Inflammatory macrophage treated with lipopolysaccharide for 1 hour (primary cell): ENCODE measurements at regions not wholly inside any gene's neighbourhood (a gene's known extent, or its start where the extent isn't known, plus 50 kb on each side); places are given as distances from the start of the nearest gene placed in this dataset.

Experiments
- DNase-seq, 2 donors: peaks; one replicate each; pipeline ENCODE4 v3.0.0-alpha.2; 2020 to 2022

DNA sequence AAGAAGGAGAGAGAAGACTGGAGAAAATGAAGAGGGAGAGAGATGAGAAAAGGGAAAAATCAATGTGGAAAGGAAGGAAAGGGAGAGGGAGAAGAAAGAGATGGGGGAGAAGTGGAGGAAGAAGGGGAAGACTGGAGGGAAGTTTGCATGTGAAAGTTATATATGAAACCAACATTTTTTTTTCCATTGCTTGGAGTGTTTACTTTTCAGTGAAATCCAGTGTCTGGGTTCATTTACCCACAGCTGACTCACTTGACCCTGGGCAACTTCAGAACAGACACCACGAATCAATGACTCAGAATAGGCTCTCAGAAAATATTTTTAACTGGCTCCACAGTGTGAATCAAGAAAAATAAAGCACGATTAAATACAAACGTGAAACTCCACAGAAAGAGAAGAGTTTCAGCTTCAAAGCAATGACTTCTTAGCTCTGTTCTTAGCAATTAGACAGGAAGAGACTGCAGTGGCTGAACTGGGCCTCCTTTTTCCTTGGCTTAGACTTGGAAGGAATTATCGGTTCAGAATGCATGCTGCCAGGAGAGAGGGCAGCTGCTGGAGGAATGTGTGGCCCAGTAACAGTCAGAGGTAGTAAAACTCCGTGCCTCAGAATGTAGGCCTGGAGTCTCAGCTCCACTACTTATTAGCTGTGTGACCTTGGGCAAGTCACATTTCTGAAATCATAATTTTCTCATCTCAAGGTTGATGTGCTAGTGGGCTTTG lies 237.5 kb downstream of the MIAT start:
- no peak for DNase-seq

DNA sequence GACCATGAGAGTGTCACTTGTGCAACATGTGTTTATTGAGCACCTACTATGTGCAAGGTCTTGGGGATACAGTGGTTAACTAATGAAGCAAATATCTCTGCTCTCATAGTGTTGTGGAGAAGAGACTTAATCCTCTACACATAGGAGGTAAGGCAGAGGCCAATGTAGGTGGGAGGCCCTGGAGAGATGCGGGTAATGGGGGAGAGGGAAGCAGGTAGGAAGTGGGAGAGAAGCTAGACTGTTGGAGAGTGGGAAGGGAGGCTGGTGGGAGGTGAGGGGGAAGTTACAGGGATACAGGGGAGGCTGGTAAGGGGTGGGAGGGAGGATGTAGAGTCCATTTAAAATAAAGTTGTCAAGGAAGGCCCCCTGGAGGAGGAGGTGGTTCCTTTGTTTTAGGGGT lies 240.0 kb downstream of the MIAT start:
- DNase-seq = no peak

DNA sequence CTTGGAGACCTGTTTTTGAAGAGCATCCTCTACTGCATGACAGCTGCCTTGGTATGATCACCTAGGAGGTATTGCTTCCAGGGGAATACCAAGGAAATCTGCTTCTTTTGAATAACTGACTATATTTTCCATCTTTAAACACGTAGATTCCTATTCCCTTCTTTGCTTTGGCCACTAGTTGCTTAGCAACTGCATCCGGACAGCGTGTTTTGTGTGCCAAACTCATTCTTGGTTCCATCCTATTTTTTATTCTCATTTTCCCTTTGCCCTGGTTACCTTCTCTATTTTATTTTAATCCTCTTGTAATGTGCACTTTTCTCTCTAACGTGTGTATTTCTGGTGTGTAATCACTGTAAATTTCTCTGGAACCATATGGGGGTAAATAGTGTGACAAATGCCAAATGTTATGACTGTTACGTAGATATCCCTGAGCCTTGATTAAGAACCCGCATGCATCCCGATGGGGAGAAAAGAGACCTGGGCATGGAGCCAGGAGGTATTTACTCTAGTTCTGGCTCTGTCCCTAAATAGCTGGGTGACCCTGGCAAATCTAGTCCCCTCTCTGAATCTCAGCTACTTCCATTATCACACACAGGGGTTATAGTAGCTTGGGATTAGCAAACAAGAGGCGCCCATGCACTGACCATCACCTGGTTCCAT lies 241.7 kb downstream of the MIAT start:
- no peak for DNase-seq

DNA sequence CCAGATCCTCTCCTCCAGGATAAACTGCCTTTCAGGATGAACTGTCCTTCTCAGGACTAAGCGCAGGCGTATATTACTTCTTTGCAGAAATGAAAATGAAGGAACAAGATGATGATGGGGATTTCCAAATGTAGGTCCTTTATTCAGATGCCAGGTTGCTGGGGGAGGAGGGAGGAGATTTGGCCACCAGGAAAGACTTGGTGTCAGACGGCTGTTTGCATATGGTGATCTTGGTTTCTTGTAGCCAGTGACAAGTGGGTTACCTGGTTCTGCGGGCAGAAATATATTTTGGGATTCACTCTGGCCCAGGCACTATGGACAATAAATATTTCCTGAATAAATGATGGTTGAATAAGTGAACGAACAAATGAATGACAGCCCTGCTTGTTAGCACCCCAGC lies 243.4 kb downstream of the MIAT start:
- DNase-seq = no peak

DNA sequence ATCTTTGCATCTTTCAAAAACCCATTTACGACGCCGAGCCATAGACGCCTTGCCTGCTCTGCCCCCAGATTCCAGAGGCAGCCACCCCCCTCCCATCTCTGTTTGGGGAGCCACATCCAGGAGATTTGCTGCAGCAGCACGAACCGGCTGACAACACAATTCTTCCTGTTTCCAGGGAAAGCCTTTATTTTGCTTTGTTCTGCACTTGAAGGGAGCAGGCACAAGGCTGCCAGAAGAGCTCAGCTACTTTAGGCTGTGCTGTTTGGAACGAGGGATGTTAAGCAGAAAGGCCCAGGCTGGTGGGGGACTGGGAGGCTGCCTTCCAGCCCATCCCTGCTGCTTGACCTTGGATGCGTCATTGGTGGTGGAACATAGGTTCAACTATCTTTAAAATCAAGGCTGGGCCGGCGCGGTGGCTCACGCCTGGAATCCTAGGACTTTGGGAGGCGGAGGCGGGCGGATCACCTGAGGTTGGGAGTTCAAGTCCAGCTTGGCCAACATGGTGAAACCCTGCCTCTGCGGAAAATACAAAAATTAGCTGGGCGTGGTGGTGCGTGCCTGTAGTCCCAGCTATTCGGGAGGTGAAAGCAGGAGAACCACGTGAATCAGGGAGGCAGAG lies 243.9 kb downstream of the MIAT start:
- no peak for DNase-seq

DNA sequence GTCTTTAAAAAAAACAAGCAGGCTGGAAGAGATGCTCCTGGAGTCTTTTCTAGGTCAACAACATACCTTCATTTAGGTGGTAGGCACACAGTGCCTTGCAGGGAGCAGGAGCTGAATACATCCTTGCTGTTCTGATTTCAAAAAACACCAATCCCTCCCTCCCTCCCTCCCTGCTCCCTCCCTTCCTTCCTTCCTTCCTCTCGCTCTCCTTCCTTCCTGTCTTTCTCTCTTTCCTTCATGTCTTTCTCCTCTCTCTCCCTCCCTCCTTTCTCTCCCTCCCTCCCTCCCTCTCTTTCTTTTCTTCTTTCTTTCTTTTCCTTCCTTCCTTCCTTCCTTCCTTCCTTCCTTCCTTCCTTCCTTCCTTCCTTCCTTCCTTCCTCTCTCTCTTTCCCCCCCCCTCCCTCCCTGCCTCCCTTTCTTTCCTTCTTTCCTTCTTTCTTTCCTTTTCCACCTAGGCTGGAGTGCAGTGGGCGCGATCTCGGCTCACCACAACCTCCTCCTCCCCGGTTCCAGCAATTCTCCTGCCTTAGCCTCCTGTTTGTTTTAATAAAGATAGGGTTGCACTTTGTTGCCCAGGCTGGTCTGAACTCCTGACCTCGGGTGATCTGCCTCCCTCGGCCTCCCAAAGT lies 245.1 kb downstream of the MIAT start:
- no peak for DNase-seq

DNA sequence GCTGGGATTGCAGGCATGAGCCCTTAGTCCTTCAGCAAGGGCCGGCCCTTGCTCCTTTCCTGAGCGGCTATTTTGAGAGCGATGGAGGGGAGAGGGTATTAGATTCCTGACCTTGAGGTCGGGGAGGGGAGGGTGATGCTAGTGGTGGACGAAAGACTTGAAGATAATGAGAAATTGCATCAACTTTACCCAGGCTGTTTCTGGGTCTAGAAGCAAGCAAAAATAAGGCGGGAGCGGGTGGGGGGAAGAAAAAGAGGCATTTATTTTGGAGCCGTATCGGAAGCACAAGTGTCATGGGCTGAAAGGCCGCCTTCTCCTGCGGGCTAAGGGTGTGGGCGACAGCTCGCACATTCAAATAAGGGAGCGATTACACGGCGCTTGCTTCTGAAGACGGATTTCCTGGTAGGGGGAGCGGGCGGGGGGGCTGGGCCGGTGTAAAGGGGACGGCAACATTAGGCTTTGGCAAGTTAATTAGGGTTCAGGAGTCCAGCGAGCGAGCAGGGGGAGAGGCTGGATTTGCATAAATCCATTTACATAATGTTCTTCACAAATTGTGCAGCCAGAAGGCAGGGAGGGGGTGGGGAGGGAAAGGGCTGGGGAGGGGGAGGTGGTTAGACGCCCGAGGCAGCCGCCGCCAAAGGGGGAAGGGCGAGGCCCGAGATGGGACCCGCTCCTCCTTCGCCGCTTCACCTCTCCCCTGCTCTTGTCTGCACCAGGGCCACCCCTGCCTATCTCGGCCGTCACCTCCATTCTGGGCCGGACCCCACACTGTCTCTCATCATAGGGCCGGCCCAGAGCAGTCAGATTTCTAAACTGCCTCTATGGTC lies 245.9 kb downstream of the MIAT start:
- DNase-seq = no peak

DNA sequence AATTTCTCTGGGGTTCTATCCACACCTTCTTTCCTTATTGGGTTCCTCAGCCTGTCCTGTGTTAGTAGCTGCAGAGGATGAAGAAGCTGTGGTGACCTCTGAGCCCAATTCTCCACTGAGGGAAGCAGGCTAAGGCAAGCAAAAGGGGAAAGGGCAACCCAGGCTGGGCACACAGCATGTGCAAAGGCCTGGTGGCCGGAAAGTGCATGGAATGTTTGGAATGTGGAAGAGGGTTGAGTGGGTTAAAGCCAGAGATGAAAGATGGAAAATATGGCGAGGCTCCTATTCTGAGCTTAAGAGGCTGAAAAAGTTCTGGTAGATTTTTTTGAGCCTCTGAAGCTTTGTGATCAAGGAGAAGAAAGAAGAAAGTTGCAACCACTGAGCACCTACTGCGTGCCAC lies 247.1 kb downstream of the MIAT start:
- no peak for DNase-seq

DNA sequence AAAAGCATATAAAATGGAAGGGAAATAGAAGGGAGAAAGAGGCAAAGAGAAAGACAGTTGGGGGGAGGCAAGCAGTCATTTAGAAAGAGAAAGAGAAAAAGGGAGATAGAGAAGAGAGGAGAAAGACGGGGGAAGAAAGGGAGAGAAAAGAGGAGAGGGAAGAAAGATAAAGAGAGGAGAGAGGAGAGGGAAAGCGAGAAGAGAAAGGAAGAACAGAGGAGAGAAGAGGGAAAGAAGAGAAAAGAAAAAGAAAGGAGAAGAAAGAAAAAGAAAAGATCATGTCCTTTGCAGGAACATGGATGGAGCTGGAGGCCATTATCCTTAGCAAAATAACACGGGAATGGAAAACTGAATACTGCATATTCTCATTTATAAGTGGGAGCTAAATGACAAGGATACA lies 247.7 kb downstream of the MIAT start:
- DNase-seq = no peak

DNA sequence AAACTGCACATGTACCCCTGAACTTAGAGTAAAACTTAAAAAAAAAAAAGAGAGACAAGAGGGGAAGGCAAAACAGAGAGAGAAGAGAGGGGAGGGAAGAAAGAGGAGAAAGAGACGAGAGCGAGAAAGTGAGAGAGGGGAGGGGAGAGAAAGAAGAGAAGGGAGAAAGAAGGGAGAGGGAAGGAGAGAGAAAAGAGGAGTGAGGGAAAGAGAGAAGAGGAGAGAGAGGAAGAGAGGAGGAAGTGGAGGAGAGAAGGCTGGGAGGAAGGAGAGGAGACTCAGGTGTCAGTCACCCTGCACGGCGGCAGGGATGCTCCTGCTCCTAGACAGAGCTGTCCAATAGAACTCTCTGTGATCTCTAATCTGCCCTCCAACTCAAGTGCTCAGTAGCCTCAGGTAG lies 248.3 kb downstream of the MIAT start:
- DNase-seq = no peak

DNA sequence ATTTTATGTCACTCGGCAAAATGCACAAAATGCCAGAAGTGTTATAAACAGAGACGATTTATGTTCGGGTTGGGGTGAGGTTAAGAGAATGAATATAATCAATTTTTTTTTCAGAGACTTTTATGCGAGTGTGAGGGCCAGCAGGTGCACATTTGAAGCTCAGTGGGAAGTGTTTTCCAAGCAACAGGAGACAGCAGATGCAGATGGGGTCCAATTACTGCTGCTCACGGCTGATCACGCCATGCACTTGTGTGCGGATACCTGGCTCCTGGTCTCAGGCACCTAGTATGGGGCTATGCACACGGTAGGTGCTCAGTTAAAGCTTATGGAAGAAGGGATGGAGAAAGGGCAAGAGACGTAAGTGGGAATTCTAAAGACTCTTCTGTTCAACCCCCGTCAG lies 249.1 kb downstream of the MIAT start:
- DNase-seq = no peak

DNA sequence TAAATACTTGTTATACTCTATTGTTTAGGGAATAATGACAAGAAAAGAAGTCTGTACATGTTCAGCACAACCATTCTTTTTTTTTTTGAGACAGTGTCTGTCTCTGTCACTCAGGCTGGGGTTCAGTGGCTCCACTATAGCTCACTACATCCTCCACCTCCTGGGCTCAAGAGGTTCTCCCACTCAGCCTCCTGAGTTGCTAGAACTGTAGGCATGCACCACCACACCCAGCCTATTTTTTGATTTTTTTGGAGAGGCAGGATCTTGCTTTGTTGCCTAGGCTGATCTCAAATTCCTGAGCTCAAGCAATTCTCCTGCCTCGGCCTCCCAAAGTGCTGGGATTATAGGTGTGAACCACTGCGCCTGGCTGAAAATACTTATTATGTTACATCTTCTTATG lies 250.0 kb downstream of the MIAT start:
- DNase-seq = no peak

DNA sequence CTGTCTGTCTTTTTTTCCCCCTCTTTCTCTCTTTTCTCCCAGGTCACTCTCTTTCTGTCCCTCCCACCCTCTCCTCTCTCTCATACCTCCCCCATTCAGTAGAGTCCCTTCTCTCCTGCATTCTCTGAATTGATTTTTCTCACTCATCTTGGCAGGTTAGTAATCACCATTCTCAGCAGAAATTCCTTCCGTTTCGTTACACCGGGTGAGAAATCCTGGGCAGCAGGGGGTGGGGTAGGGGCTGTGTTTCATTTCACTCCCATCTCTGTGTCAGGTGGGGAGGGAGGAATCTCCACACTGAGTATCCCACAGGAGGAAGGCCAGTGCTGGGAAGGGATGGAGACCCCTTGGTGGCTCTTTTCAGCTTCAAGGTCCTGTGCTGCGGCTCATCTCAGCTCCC lies 253.5 kb downstream of the MIAT start:
- no peak for DNase-seq

DNA sequence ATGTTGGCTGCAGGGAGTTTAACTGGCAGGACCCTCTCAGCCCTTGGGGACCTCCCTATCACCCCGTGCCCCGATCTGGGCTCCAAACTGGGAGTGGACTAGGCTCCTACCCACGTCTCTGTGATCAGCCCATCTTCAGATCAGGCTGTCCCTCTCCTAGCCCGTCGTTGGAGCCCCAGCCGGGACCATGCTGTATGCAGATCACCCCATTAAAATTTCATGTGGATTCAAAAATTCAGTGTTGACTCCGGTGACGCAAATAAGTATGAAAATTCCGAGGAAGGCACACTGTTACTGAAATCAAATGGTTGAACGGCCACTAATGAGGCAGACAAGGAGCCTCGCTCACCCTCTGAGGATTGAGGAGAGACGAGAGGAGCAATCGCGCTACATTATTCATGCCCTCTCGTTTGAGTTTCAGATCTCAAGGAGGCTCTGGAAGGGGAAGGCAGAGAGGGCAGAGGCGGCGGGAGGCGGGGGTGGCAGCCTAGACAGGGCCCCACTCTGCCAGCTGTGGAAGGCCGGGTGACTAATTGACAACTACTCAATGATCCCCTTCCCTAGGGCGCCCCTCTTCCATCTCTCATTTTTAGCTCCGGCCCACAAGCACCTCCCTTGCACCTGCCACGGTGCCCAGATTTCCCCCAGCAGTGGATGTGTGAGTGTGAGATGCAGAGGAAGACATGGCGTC lies 255.4 kb downstream of the MIAT start:
- DNase-seq = no peak

DNA sequence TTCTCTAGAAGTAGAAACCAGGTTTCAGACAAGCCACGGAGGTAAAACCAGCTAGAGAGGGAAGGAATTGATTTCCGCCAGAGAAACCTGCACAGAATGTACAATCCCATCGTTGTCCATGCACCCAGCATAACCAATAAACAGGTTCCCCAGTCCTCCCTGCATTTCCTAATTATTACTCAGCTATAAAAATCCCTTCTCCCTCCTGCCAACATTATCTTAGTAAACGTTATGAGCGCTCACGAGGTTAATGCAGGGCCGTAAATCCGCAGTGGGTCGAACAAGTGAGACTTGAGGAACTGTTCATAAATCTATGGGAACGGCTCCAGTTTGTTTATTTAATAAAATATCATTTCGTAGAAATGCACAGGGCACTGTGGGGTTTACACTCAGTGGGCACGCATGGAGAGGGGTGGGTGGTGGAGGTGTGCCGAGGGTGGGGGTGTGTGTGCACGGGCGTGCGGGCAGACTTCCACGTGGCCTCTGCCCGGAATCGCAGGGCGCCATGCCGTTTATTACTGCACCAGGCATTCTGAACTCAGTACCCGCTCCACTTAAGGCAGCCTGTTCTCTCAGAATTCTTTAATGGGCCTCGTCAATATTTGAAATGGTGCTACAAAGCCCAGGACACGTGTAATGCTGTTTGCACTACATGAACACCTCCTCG lies 257.3 kb downstream of the MIAT start:
- no peak for DNase-seq

DNA sequence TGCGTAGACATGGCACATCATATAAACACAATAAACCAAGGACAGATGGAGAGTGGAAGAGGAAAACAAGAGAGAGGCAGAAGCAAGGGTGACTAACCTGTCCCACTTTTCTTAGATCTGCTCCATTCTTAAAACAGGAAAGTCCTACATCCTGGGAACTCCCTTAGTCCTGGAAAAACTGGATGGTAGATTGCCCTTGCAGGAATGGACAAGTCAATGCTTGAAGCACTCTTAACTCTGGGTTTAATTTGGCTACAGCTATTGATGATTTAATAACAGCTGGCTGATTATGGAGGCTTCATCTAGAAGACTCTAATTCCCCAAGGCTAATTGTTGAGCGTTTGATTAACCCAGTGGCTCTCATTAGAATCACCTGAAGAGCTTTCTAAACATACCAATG lies 258.8 kb downstream of the MIAT start:
- DNase-seq = no peak

DNA sequence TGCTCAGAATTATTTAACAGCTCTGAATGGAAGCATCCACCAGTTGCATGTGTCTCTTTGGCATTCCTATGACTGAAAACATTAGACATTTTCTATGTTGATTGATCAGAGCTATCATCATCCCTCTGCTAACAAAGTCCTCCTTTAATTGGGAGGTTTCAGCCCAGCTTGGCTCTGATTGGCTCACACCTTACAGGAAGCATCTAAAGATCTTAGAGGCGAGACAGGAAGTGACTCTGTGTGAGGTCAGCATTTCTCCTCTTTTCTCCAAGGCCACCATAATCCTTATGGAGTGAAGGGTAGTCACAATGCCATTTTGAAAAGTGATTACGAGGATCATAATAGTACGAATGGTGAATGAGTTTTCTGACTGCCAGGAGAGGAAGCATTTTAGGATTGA lies 260.8 kb downstream of the MIAT start:
- no peak for DNase-seq

DNA sequence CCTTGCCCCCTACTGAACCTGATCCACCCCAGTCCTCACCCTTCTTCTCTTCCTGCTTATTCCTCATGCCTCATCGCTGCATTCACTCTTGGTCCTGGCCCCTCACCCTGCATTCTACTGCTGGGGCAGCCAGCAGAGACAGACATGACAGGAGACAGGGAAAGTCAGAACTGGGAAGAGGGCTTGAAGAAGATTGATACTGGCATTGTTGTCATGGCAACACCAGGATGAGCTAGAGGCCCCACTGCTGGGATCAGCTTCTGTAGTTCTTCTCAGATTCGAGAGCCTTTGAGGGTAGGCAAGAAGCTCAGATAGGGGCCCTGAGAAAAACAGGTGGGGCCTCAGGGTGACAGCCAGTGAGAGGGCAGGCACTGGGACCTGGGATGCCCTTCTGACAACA lies 264.3 kb downstream of the MIAT start:
- no peak for DNase-seq

DNA sequence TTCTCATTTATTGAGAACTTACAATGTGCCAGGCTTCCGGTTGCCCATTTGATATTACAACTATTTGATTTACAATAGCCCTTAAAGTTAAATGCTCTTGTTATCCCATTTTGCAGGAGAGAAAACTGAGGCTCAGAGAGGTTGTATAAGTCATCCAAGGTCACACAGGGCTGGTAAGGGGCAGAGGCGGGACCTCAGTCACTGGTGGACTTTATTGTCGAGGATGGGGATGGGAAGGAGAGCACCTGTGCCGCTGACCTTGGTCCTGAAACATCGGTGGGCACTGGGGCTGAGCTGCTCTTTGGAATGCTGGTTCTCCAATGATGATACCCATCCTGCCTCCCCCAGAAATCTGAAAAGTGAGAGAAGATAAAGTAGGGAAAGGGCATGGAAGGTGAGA lies 265.4 kb downstream of the MIAT start:
- no peak for DNase-seq

DNA sequence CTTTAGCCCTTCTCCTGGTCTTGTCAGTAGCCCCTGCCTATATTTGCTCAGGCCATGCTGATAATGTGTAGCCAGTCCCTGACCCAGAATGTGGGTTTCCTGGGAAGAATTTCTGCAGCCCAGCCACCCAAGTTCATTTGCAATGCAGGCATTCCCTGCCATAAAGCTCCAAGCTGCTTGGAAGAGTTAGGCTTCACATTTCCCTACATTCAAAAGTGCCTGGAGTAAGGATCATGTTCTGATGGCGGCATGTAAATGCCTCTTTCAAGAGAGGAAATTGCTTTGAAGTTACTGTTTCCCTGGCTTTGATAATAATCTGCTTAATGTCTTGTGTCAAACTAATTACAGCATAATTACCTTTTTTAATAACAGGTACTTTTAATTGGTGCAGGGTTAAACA lies 266.1 kb downstream of the MIAT start:
- DNase-seq = no peak

DNA sequence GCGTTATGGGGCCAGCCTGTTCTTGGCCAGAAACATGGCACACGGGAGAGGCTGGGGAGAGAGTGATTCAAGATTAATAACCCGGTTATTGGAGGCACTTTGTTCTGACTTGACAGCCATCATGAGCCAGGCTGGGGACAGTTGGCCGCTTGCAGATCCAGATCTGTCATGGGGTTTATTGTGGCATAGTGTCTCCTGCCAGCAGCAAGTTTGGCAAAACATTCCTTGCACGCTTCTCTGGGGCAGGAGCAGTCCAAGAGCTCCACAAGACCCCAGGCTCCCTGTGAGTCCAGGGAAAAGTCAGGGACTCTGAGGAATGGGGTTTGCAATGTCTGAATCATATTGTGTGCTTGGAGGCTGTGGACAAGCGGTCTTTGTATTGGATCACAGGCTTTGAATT lies 270.4 kb downstream of the MIAT start:
- no peak for DNase-seq

DNA sequence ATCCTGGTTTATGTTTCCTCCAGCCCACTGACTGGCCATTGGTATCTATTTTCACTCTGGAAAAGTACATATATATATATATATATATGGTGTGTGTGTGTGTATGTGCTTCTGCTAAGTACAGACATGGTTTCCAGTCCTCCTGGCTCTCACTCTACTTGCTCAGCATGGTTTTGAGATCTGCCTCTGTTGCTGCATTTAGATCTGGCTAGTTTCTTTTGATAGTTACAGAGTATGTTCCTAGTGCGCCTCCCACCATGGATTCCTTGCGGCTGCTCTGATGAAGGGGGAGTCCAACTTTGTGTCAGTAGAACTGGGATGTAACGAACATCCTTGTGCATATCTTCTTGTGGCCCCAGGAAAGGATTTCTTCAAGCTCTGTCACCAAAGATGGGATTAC lies 274.1 kb downstream of the MIAT start:
- no peak for DNase-seq
